ENCODE measurements at regions not wholly inside any gene's neighbourhood (a gene's known extent, or its start where the extent isn't known, plus 50 kb on each side); places are given as distances from the start of the nearest gene placed in this dataset.
"Not testable (repeated sequence)": the region's sequence is repeated elsewhere in the genome, so short reads cannot be mapped to it uniquely, and the experiment has no call there.

- intact Hi-C loops (cut with micrococcal nuclease), result no loop called here
These were observed 2348.7 kb upstream of the ACO1 start for GRCh38 chr9:30035761-30036160.

GRCh38 chr9:30036558-30036957 lies 2347.9 kb upstream of the ACO1 start:
- intact Hi-C loops (cut with micrococcal nuclease), result no loop called here

- intact Hi-C loops (cut with micrococcal nuclease), result no loop called here
These were observed 2344.7 kb upstream of the ACO1 start for GRCh38 chr9:30039712-30040111.

GRCh38 chr9:30048396-30048795 lies 2336.0 kb upstream of the ACO1 start:
- intact Hi-C loops (cut with micrococcal nuclease), result no loop called here

GRCh38 chr9:30058463-30058862 lies 2326.0 kb upstream of the ACO1 start:
- intact Hi-C loops (cut with micrococcal nuclease), result no loop called here

- intact Hi-C loops (cut with micrococcal nuclease), result no loop called here
These were observed 2323.5 kb upstream of the ACO1 start for GRCh38 chr9:30060976-30061375.

GRCh38 chr9:30065888-30066287 lies 2318.6 kb upstream of the ACO1 start:
- intact Hi-C loops (cut with micrococcal nuclease), result no loop called here

- intact Hi-C loops (cut with micrococcal nuclease), result not testable (repeated sequence)
These were observed 2315.2 kb upstream of the ACO1 start for GRCh38 chr9:30069236-30069635.

GRCh38 chr9:30075022-30075421 lies 2309.4 kb upstream of the ACO1 start:
- intact Hi-C loops (cut with micrococcal nuclease), result no loop called here

- intact Hi-C loops (cut with micrococcal nuclease), result no loop called here
These were observed 2308.8 kb upstream of the ACO1 start for GRCh38 chr9:30075451-30076199.

GRCh38 chr9:30078195-30078594 lies 2306.2 kb upstream of the ACO1 start:
- intact Hi-C loops (cut with micrococcal nuclease), result no loop called here

- intact Hi-C loops (cut with micrococcal nuclease), result no loop called here
These were observed 2295.0 kb upstream of the ACO1 start for GRCh38 chr9:30089428-30089827.

- intact Hi-C loops (cut with micrococcal nuclease), result no loop called here
These were observed 2280.6 kb upstream of the ACO1 start for GRCh38 chr9:30103647-30104394.

- intact Hi-C loops (cut with micrococcal nuclease), result not testable (repeated sequence)
These were observed 2277.3 kb upstream of the ACO1 start for GRCh38 chr9:30107134-30107533.

- intact Hi-C loops (cut with micrococcal nuclease), result no loop called here
These were observed 2267.7 kb upstream of the ACO1 start for GRCh38 chr9:30116673-30117217.

- intact Hi-C loops (cut with micrococcal nuclease), result no loop called here
These were observed 2263.8 kb upstream of the ACO1 start for GRCh38 chr9:30120666-30121065.

- intact Hi-C loops (cut with micrococcal nuclease), result no loop called here
These were observed 2262.8 kb upstream of the ACO1 start for GRCh38 chr9:30121611-30122010.

- intact Hi-C loops (cut with micrococcal nuclease), result no loop called here
These were observed 2258.6 kb upstream of the ACO1 start for GRCh38 chr9:30125881-30126280.

GRCh38 chr9:30127371-30127770 lies 2257.1 kb upstream of the ACO1 start:
- intact Hi-C loops (cut with micrococcal nuclease), result no loop called here

GRCh38 chr9:30140407-30140806 lies 2244.0 kb upstream of the ACO1 start:
- intact Hi-C loops (cut with micrococcal nuclease), result no loop called here

- intact Hi-C loops (cut with micrococcal nuclease), result no loop called here
These were observed 2223.9 kb upstream of the ACO1 start for GRCh38 chr9:30160570-30160969.

- intact Hi-C loops (cut with micrococcal nuclease), result no loop called here
These were observed 2212.2 kb upstream of the ACO1 start for GRCh38 chr9:30172206-30172605.

GRCh38 chr9:30178610-30179009 lies 2205.8 kb upstream of the ACO1 start:
- intact Hi-C loops (cut with micrococcal nuclease), result no loop called here

Measured in T-helper 2 cell treated with Interferon-gamma antibody and Interleukin-4, amounts not matched to agents 100 ng/mL and 5 ng/mL, for 36 hours (primary cell).